GM18511 (cell line): ENCODE measurements at regions not wholly inside any gene's neighbourhood (a gene's known extent, or its start where the extent isn't known, plus 50 kb on each side); places are given as distances from the start of the nearest gene placed in this dataset.

Source experiments
- ATAC-seq: cut with Tn5 transposase; IDR thresholded peaks from one replicate; pipeline ENCODE4 v1.9.1; 2021; ENCODE audit warnings: mild to moderate bottlenecking, moderate library complexity; ENCODE audit not compliant: unreplicated experiment

DNA sequence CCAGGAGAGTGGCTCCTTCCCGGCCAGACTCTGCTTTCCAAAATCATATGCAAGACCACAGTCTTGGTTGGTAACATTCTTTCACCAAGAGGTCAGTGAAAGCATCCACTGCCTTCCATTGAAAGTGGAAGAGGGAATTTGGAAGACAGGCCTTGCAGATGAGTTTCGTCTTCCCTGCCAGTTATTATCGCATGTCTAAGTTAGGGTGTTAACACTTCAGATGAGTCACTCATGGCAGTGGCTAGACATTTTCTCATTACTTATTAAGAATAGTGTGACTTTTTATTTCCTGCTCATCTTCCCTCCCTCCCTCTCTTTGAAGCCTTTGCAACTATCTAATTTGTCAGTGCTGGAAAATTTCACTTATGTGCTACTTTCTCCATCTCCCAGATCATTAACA lies 102.9 kb upstream of the EPB41L3 start:
- ATAC-seq = no peak

DNA sequence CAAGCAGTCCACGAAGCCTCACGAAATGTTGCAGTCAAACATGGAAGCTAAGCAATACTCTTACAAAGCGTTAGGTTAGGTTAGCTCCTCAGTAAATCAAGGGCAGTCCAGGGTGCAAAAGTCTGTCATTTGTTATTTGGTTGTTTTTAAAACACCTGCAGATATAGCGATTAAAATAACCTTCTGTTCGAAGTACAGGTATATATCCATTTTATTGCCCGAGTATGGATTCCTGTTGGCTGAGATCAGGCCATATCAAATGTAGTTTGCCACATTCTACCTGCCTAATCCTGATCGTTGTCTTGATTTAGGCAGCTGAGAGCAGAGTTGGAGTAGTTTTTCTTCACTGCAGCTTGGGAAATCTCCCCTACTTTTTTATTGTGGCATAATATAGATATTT lies 99.5 kb upstream of the EPB41L3 start:
- ATAC-seq = no peak

DNA sequence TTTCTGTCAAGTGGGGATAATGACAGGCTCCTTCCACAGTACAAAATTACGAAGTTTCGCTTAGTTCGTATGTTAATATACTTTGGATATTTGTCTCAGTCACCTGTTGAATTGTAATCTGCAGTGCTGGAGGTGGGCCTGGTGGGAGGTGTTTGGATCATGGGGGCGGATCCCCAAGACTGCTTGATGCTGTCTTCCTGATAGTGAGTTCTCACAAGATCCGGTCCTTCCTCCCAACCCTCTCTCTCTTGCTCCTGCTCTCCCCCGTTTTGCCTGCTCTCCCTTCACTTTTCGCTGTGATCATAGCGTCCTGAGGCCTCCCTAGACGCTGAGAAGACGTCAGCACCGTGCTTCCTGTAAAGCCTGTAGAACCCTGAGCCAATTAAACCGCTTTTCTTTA lies 97.1 kb upstream of the EPB41L3 start:
- no peak for ATAC-seq

DNA sequence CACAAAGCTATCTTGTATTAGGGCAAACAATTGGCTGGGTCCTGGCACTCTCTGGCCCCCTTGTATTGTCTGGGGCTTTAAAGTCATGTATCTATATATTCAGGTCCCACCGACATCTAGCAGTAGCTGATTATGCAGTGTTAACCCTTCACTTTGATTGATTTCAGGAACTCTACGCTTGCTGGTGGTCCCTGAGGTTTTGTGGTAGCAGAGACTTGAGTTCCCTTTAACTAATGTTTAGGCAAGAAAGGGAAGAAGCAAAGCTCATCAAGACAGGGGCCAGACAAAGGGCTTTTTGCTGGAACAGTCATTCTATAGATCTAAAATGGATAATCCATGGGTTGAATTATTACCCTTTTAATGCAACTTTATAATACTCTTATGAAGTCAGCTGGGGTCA lies 95.3 kb upstream of the EPB41L3 start:
- no peak for ATAC-seq

DNA sequence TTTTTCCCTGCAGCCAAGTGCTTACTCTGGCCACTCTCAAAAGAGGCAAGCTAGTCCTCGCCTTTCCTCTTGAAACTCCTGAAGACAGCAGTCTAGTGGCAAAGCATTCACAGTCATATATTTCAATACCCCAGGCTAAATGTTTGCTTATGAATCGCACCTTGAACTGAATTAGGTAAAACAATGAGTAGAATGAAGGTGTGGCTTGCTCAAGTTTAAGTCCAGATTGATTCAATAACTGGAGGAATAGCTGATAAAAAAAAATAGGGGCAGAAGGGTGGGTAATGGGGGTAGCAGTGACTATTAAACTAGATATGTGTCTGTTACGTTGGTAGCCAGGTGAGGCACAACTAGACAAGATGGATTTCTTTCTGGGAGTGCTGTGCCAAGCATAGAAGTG lies 88.2 kb upstream of the EPB41L3 start:
- ATAC-seq = no peak

DNA sequence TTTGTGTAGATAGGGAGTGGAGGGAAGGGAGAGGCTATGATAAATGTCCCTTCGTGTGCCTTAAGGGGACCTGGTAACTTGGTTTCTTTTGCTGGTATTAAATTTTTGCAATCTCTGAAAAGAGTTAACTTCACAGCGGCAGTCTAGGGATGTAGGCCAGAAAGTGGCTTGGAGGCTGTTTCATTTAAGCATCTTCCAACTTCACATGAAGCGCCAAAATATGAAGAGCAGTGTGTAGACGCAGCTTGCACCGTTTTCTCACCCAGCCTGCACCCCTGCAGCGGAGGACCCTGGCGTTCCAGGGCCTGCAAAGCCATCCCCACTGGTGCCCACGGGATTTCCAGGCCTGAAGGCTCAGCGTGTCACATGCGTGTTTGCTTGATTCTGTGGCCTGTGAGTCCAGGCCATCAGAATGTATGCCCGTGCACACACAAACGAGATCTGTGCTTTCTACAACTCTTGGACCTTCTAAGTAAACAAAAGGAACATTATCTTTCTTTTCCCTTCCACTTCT lies 87.2 kb upstream of the EPB41L3 start:
- ATAC-seq = no peak

DNA sequence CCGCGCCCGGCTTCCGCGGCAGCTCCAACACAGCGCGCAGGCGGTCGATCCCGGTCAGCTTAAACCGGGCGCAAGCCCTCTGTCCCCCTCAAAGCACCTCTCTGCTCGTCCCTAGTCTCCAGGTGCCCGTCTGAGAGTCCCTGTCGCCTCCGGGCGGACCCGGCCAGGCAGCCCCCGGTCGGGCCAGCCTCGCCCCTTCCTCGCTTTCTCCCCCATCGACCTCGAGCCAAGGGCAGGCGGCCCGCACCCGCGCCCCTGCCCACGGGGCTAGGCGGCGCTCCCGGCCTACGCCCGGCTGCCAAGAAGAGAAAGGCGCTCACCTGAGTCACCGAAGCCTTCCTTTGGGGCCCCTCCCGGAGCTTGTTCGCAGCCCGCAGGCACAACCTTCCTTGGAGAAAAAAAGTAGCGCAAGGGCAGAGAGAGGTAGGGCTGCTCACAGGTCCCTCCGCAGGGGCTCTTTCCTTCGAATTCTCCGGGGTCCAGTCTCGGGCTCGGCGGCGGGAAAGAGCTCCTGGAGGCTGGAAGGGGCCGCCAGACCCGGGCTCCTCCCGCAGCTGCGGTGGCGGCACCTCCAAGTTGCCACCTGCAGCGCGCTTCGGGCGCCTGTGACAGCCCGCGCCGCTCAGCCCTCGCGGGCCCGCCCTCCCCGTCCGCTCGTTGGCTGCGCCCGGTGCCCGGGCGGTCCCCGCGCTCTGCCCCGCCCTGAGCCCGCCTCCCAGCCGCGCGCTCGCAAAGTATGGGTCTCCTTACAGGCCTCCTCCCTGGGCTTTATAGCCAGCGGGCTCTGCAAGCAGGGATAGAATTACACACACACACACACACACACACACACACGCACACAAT lies 86.5 kb upstream of the EPB41L3 start:
- peak; percentile 69 for ATAC-seq

DNA sequence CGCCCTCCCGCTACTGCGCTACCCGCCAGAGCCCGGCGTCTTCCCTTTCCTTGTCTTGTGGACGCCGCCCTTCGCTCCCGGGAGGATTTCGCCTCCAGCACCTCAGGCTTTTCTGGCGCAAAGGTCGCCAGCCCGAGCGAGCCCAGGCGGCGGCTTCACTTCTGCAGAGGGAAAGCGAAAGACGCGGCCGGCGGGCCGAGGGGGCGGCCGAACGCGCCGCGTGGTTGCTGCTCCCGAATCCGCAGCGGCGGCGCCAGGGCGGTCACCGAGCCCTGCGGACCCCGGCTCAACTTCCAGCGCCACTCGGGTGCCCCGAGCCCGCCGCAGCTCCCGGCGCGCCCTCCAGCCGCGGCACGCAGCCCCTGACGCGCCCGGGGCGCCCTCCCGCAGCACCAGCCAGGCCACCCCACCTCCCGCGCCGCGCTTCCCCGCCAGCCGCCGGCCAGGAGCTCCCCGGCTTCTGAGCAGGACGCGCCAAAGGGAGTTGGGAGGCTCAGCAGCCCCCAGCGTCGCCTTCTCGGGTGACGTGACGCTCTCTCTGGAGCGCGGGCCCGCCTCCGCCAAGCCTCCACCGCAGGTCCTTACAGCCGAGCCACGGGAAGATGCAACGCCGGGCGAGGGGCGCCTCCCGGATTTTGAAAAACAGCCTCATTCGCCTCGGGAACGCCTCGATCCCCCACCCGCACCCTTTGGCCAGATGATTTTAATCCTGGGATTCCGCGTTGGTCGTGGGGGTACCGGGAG lies 84.9 kb upstream of the EPB41L3 start:
- peak; percentile 31 for ATAC-seq

DNA sequence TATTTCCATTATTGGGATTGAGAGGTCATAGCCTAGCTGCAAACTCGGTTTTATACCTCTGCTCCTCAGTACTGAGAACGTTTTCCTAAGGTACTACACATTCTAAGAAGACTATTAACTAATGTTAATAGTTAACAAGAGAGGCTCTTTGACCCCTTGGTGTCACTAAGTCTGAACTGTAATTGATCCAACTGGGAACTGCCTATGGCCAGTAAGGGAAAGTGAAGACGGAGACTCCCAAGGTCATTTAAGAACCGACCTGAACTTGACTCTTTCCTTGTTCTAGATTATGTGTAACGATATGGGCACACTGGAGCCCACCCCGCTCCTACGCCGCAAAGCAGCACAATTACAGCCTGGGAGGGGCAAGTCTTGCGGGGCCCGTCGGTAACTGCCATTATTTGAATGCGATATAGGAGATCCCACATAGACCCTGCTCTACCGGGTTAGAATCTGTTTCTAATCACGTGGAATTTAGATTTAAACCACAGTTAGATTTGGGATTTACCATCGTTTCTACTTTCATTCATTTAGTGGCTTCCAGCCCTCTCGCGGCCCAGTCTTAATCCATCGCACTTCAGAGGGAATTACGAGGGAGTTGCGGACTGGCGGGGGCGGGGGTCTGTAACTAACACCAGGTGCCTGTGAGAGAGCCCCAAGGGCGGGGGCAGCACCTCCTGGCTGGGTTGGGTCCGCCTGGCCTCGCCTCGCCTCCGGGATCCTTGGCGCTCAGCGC lies 84.1 kb upstream of the EPB41L3 start:
- ATAC-seq = peak; percentile 4

DNA sequence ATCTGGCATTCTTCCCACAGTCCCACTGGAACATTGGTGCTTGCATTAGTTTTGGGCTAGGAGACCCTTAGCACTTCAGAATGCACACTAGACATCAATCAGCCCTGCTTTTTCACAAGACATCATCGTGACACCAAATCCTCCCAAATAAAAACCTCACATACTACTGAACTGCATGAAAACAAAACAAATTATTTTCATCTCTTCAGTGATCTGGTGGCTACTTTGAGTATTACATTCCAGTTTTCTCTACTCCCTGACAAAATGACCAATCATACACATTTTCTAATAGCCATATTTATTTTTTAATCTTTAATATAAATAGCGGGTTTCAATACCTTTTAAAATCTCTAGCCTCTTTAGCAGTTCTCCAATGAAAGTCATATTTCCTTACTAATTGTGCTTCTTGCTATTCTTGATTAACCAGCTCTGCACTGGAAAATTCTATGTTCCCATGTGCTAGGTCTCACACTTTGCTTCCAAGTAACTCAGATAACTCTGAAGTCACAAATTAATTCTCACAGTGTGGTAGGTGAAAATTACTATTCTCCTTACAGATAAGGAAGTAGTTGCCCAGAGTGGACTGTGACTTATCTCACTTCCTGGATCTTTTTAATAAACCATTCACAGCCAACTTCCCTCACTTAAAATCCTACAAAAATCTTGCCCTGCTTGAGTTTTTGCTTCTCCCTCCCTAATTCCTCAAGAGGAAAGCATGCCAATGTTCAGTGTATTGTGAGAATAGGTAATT lies 82.5 kb upstream of the EPB41L3 start:
- no peak for ATAC-seq

DNA sequence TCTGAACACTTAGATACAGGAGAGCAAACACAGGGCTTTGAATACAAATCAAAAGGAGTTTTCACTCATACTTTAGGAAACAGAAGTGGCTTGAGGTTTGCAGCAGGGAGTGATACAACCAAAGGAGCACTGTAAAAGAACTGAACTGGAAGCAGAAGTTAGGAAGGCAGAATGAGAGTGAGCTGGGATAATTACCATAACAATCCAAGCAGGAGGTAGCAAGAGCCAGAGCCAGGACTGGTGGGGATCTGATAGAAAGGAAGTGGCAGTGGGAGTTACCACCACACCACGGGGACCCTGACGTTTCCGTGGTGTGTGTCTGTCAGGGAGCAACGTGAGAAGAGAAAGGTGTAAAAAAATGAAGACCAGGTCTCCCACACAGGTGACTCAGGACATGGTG lies 81.3 kb upstream of the EPB41L3 start:
- no peak for ATAC-seq

DNA sequence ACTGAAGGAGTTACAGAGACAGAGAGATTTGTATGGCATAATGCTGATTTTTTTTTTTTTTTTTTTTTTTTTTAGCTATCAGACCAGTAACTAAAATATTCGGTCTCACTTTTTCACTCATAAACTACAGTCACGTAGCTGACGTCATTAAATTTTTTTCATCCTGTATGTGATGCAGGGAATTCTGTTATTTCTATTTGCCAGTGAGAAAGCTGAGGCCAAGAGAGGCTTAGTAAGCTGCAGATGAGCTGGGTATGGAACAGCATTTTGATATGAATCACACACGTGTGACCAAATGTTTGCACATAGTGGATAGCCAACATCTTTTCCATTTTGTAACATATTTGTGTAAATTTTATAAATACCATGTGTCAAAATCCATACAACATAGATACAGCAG lies 79.1 kb upstream of the EPB41L3 start:
- no peak for ATAC-seq

DNA sequence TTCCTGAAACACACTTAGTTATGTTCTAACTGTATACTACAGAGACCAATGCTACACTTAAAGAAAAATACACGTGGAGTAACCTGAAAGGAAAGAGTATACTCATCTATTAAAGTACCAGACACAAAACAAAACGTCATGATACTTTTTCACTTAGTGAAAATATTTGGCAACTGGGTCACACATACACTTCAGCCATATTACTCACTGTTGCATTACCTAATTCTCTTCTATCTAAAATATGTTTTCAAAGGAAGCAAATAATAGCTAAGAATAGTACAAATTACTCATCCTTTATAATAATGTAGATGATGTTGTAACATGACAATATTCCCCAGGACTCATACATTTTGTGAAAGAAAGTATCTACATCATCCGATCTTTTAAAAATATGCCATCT lies 76.5 kb upstream of the EPB41L3 start:
- no peak for ATAC-seq

DNA sequence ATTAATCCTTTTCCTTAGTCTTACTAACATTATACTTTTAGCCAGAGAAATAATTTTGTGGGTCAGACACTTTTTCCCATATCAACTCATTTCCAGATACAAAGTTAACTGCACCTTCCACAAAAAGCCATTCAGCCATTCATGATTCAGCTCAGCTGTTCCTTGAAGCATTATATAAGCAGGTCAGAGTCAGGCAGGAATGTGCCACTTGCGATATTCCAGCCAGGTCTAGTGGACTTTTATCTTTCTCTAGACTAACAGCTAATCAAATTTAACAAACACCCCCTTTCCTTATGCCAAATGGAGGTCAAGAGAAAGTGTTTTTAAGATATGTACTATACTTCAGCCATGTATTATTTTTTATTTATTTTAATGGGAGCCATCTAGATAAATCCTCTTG lies 75.6 kb upstream of the EPB41L3 start:
- ATAC-seq = no peak

DNA sequence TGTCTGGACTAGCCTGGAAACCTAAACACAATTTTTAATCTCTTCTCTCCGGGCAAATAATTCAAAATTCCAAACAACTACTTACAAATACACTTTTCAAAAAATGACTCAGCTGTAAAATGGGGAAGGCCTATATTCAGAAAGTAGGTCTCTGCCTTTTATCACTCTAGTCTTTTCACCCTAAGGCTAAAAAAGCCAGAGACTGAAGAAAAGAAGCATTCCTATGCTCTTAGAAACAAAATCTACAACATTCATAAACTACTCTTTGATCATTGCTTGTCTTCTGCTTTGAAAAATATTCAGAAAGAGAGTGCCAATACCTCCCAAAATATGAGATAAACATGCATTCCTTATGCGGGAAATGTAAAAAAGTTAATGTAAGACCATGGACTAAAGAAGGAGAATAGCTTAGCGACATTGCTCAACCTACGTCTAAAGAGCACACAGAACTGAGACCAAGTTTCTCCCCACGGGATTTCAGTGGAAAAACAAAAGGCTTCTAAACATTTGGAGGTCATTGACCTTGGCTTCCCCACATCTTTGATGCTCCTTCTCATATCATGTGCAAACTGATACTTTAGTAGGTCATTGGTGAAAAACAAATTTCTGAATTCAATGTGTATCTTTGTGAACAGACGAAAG lies 74.4 kb upstream of the EPB41L3 start:
- no peak for ATAC-seq

DNA sequence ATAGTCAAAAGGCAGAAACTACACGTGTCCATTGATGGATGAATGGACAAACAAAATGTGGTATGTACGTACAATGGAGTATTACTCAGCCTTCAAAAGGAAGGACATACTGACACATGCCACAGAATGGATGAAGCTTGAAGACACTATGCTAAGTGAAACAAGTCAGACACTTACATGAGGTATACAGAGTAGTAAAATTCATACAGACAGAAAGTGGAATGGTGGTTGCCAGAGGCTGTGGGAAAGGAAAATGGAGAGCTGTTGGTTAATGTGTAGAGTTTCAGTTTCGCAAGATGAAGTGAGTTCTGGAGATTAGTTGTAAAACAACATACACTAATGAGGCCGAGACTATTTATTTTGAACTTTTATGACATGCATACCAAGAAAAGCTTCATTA lies 67.4 kb upstream of the EPB41L3 start:
- ATAC-seq = no peak

DNA sequence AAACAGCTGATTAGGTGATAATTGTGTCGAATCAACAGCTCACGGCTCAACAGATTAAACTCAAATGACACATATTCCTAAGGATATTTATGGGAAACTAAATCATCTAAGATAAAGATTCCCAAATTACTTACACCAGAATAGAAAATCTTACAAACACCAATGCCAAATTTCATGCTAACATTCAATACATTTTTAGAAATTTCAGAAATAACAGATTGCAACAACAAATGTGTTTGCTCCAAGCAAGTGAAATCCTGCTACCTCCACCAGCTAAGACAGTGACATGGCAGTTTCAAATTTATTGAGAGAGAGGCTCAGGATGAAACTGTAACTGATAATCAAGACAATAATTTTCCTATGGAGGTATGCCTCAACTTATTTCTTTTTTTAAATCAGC lies 65.0 kb upstream of the EPB41L3 start:
- ATAC-seq = no peak

DNA sequence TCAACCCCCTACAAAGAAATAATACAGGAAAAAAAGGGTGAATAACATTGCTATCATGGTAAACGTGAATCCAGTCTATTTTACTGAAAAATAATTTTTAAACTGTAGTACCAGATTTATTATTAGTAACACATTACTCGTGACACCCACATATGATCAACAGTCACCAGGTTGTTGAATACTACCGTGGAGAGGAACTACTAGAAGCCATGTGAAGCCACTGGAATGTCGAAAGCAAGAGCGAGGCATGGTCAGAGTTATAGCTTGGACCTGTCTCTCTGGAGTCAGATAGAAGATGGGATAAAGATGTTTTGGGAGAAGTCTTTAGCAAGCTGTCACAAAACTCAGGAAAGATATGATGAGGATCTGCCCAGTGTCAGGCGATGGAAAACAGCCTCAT lies 63.2 kb upstream of the EPB41L3 start:
- no peak for ATAC-seq

DNA sequence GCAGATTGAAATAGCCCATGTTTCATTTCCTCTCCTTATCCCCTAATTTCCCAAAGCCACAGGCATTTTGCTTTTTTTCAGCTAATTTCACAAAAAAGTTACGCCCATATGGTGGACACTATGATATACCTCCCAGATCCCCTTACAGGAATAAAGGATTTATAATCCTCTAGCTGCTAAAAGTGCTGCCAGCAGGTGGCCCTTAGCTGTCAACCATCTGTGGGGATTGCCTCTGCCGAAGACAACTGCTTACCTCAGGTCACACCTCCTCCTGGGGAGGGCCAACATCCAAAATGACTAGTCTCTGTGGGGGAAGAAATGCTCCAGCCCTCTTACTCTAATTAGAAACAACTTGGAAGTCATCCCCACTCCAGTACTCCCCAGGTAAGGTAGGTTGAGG lies 61.0 kb upstream of the EPB41L3 start:
- ATAC-seq = no peak

DNA sequence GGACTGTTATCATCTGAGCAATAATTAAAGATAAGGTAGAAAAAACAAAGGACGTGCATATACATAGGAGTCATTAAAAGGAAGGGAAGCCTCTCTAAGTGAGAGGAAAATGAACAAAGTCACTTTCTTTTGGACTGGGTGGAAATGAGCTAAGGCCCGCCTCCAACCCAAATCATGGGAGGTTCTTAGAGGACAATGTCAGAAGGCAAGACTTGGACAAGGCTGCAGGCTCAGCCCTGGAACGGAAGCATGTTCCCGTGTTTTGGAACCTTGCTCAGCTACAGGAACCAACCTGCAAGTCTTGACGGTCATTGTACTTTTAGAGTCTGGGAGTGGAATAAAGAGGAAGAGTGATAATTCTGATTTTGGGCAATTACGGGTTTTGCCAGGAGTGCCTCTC lies 59.4 kb upstream of the EPB41L3 start:
- ATAC-seq = no peak
